ENCODE measurements at regions not wholly inside any gene's neighbourhood (a gene's known extent, or its start where the extent isn't known, plus 50 kb on each side); places are given as distances from the start of the nearest gene placed in this dataset.

- no peaks in the 10 kb centered on the region for H3K27me3 Mint-ChIP-seq (ENCODE audit: low read depth, poor library complexity)
- H3K4me3 Mint-ChIP-seq: no peak overlapping the region
- H3K36me3 Mint-ChIP-seq (ENCODE audit: low read depth): no peaks in the 10 kb centered on the region
- no peak for DNase-seq
- TF ChIP-seq CTCF (IDR thresholded peaks at IDR 0.05): no peak
- no peaks in the 10 kb centered on the region for H3K9me3 Mint-ChIP-seq
- H3K4me1 Mint-ChIP-seq: no peaks in the 10 kb centered on the region
- H3K27ac Mint-ChIP-seq: peak overlapping the region; percentile 2
These were observed 612.3 kb upstream of the SLITRK5 start for GRCh38 chr13:87058786-87059329.

- H3K4me1 Mint-ChIP-seq: no peaks in the 10 kb centered on the region
- no peak overlapping the region for H3K4me3 Mint-ChIP-seq
- H3K27ac Mint-ChIP-seq: no peak overlapping the region
- TF ChIP-seq CTCF (IDR thresholded peaks at IDR 0.05): no peak
- H3K9me3 Mint-ChIP-seq: no peaks in the 10 kb centered on the region
- H3K27me3 Mint-ChIP-seq (ENCODE audit: low read depth, poor library complexity): no peaks in the 10 kb centered on the region
- H3K36me3 Mint-ChIP-seq (ENCODE audit: low read depth): no peaks in the 10 kb centered on the region
- no peak for DNase-seq
These were observed 592.0 kb upstream of the SLITRK5 start for GRCh38 chr13:87078947-87079795.

- no peak overlapping the region for H3K27ac Mint-ChIP-seq
- H3K4me1 Mint-ChIP-seq: no peaks in the 10 kb centered on the region
- H3K36me3 Mint-ChIP-seq (ENCODE audit: low read depth): no peaks in the 10 kb centered on the region
- no peaks in the 10 kb centered on the region for H3K27me3 Mint-ChIP-seq (ENCODE audit: low read depth, poor library complexity)
- TF ChIP-seq CTCF (IDR thresholded peaks at IDR 0.05): no peak
- no peak for DNase-seq
- no peak overlapping the region for H3K4me3 Mint-ChIP-seq
- H3K9me3 Mint-ChIP-seq: no peaks in the 10 kb centered on the region
These were observed 590.9 kb upstream of the SLITRK5 start for GRCh38 chr13:87080100-87080779.

GRCh38 chr13:87084192-87084591 is 587.0 kb upstream of the SLITRK5 start:
- no peak for DNase-seq
- no peak for TF ChIP-seq CTCF (IDR thresholded peaks at IDR 0.05)
- no peaks in the 10 kb centered on the region for H3K36me3 Mint-ChIP-seq (ENCODE audit: low read depth)
- no peaks in the 10 kb centered on the region for H3K4me1 Mint-ChIP-seq
- no peaks in the 10 kb centered on the region for H3K9me3 Mint-ChIP-seq
- no peaks in the 10 kb centered on the region for H3K27me3 Mint-ChIP-seq (ENCODE audit: low read depth, poor library complexity)
- H3K27ac Mint-ChIP-seq: no peak overlapping the region
- no peak overlapping the region for H3K4me3 Mint-ChIP-seq

- Mint-ChIP-seq H3K27ac (no peak overlapping the region), H3K36me3 (ENCODE audit: low read depth) (no peaks in the 10 kb centered on the region), H3K4me1 (no peaks in the 10 kb centered on the region), H3K27me3 (ENCODE audit: low read depth, poor library complexity) (no peaks in the 10 kb centered on the region), H3K4me3 (no peak overlapping the region), H3K9me3 (no peaks in the 10 kb centered on the region)
- TF ChIP-seq CTCF (IDR thresholded peaks at IDR 0.05): no peak
- no peak for DNase-seq
These were observed 583.4 kb upstream of the SLITRK5 start for GRCh38 chr13:87087741-87088140.
